ENCODE measurements at regions not wholly inside any gene's neighbourhood (a gene's known extent, or its start where the extent isn't known, plus 50 kb on each side); places are given as distances from the start of the nearest gene placed in this dataset.

DNA sequence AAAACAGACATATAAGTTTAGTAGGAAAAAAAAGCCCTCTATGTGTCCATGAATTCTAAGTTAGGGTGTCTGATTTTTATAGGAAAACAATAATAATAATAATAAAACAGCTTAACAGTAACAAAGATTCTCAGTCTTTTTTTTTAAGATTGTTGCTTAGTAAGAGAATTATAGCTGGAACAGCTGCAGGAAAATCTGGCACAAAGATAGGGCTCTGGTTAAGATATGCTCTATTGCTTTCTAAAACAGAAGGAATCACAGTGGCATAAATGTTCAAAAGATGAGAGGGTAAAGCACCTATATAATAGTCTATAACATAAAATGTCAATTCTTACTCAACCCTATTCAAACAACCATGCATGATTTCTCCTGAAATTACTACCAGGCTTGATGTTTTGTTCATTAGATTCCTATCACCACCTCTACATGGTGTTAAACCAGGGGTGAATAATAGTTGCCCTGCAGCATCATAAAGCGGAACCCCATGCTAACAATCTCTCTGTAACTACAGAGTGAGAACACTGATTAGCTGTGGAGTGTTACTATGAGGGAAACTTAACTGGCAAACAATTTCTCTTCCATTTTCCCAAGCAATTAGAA, 541.4 kb upstream of the MIR17HG start:
- H3K36me3 ChIP-seq: no peaks in the 10 kb centered on the region
- TF ChIP-seq, protein P1, sequence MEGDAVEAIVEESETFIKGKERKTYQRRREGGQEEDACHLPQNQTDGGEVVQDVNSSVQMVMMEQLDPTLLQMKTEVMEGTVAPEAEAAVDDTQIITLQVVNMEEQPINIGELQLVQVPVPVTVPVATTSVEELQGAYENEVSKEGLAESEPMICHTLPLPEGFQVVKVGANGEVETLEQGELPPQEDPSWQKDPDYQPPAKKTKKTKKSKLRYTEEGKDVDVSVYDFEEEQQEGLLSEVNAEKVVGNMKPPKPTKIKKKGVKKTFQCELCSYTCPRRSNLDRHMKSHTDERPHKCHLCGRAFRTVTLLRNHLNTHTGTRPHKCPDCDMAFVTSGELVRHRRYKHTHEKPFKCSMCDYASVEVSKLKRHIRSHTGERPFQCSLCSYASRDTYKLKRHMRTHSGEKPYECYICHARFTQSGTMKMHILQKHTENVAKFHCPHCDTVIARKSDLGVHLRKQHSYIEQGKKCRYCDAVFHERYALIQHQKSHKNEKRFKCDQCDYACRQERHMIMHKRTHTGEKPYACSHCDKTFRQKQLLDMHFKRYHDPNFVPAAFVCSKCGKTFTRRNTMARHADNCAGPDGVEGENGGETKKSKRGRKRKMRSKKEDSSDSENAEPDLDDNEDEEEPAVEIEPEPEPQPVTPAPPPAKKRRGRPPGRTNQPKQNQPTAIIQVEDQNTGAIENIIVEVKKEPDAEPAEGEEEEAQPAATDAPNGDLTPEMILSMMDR (IDR thresholded peaks at IDR 0.05): no peak
- no peak for TF ChIP-seq POLR2A (IDR thresholded peaks at IDR 0.05)
- no peaks in the 10 kb centered on the region for H3K9me3 ChIP-seq
- 50 to 89% methylated on average over 1 of the region's 1 CpG for WGBS, 2 donors (ENCODE audit: low coverage in 1 of 2)
- H3K27me3 ChIP-seq: no peaks in the 10 kb centered on the region
- H3K27ac ChIP-seq: no peak overlapping the region
- H3K4me1 ChIP-seq: no peaks in the 10 kb centered on the region
- no peak overlapping the region for H3K4me3 ChIP-seq
- no peak for ATAC-seq

DNA sequence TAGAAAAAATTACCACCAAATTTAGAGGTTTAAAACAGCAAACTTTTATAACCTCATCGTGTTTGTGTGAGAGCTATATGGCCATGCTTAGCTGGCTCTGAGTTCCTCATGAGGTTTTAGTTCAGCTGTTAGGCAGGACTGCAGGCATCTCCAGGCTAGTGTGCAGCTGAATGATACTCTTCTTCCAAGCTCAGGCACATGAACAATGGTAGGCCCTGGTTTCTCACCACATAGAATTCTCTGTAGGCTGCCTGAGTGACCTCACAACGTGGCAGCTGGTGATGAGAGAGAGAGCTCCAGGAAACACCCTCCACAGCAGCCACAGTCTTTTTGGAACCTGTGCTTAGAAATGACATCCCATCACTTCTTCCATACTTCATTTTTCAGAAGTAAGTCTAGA, 540.6 kb upstream of the MIR17HG start:
- no peaks in the 10 kb centered on the region for H3K36me3 ChIP-seq
- no peaks in the 10 kb centered on the region for H3K4me1 ChIP-seq
- no peak overlapping the region for H3K4me3 ChIP-seq
- no peak for TF ChIP-seq EP300 (IDR thresholded peaks at IDR 0.05)
- no peak for TF ChIP-seq POLR2AphosphoS5 (IDR thresholded peaks at IDR 0.05)
- TF ChIP-seq POLR2A (IDR thresholded peaks at IDR 0.05): no peak
- TF ChIP-seq, protein P1 (IDR thresholded peaks at IDR 0.05): no peak
- H3K27me3 ChIP-seq: no peaks in the 10 kb centered on the region
- WGBS, 2 donors (ENCODE audit: low coverage in 1 of 2): 67 to 69% methylated on average over 1 to 2 of the region's 2 CpGs
- H3K27ac ChIP-seq: no peak overlapping the region
- no peaks in the 10 kb centered on the region for H3K9me3 ChIP-seq
- no peak for ATAC-seq

DNA sequence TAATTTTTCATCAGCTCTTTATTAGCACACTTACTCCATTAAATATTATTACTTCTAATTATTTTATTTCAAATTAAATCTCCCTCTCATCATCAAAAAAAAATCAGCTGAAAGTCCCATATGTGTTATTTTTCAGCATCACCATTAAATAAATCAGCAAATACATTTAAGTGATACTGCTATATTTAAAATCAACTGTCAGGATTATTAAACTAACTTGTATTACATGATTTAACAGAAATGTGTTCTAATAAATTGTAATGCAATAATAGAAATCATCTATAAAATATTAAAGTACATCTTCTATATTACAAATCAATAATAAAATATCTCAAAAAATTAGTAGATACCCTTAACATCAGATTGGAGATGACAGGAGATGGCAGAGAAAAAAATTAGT, 538.6 kb upstream of the MIR17HG start:
- TF ChIP-seq EP300 (IDR thresholded peaks at IDR 0.05): no peak
- no peak for TF ChIP-seq POLR2A (IDR thresholded peaks at IDR 0.05)
- TF ChIP-seq, protein P1 (IDR thresholded peaks at IDR 0.05): no peak
- no peak for TF ChIP-seq POLR2AphosphoS5 (IDR thresholded peaks at IDR 0.05)
- no peak for ATAC-seq
- Histone ChIP-seq H3K4me1 (no peaks in the 10 kb centered on the region), H3K27ac (no peak overlapping the region), H3K9me3 (no peaks in the 10 kb centered on the region), H3K27me3 (no peaks in the 10 kb centered on the region), H3K4me3 (no peak overlapping the region), H3K36me3 (no peaks in the 10 kb centered on the region)

DNA sequence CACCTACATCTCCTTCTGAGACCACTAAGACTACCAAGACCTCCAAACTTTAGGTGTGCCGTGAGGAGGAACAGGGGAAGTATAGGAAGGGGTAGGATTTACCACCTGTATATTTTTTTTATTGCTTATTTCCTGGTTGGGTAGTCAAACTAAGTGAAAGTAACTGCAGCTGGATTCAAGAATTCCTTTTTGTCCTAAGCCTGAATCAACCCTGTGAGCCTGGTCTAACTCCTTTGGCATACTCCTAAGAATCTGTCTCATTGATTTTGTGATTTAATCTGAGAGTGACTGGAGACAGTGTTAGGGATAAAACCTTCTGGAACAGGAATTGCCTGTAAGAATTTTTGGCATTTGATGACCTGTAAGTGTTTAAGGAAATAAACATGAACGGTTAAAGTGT, 523.5 kb upstream of the MIR17HG start:
- no peak for ATAC-seq
- no peaks in the 10 kb centered on the region for H3K4me1 ChIP-seq
- H3K27ac ChIP-seq: no peak overlapping the region
- H3K36me3 ChIP-seq: no peaks in the 10 kb centered on the region
- H3K4me3 ChIP-seq: no peak overlapping the region
- TF ChIP-seq, protein P1 (IDR thresholded peaks at IDR 0.05): no peak
- no peak for TF ChIP-seq EP300 (IDR thresholded peaks at IDR 0.05)
- no peak for TF ChIP-seq POLR2AphosphoS5 (IDR thresholded peaks at IDR 0.05)
- TF ChIP-seq POLR2A (IDR thresholded peaks at IDR 0.05): no peak
- WGBS, 2 donors (ENCODE audit: low coverage in 1 of 2): 28 to 68% methylated on average over 2 of the region's 2 CpGs
- H3K27me3 ChIP-seq: no peaks in the 10 kb centered on the region
- no peaks in the 10 kb centered on the region for H3K9me3 ChIP-seq

DNA sequence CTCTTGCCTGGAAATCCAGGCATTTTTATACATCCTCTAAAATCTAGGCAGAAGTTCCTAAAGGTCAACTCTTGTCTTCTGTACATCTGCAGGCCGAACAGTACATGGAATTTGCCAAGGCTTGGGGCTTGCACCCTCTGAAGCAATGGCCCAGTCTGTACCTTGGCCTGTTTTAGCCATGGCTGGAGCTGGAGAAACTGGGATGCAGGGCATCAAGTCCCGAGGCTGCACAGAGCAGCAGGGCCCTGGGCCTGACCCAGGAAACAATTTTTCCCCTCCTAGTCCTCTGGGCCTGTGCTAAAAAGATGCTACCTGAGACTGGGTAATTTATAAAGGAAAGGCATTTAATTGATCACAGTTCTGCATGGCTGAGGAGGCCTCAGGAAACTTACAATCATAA, 520.8 kb upstream of the MIR17HG start:
- Histone ChIP-seq H3K4me1 (no peaks in the 10 kb centered on the region), H3K36me3 (no peaks in the 10 kb centered on the region), H3K27ac (no peak overlapping the region), H3K9me3 (no peaks in the 10 kb centered on the region), H3K4me3 (no peak overlapping the region), H3K27me3 (no peaks in the 10 kb centered on the region)
- 100% methylated on average over 1 of the region's 2 CpGs; no CpG with 5 or more reads in 1 of the 2 donors for WGBS, 2 donors (ENCODE audit: low coverage in 1 of 2)
- no peak for TF ChIP-seq EP300 (IDR thresholded peaks at IDR 0.05)
- no peak for TF ChIP-seq POLR2A (IDR thresholded peaks at IDR 0.05)
- no peak for TF ChIP-seq POLR2AphosphoS5 (IDR thresholded peaks at IDR 0.05)
- TF ChIP-seq, protein P1 (IDR thresholded peaks at IDR 0.05): no peak
- ATAC-seq: no peak

Measured in gastroesophageal sphincter (tissue), 4 donors.